A673 (cell line): ENCODE measurements at regions not wholly inside any gene's neighbourhood (a gene's known extent, or its start where the extent isn't known, plus 50 kb on each side); places are given as distances from the start of the nearest gene placed in this dataset.

Source experiments
- CTCF ChIP-seq: fragments of 300-800, 200-600 bp; sonication (generic); conservative IDR thresholded peaks from 2 replicates; pipeline ENCODE4 v1.5.1; 2017; ENCODE audit warnings: low read depth, mild to moderate bottlenecking, antibody characterized with exemption, low read length, moderate library complexity, mixed read lengths
- EZH2 ChIP-seq: fragments of 200-600 bp; sonication (generic); IDR thresholded peaks from 2 replicates; pipeline ENCODE4 v1.6.1; 2017; ENCODE audit warnings: borderline replicate concordance, low read depth, mild to moderate bottlenecking, mixed read lengths, antibody characterized with exemption, low read length; ENCODE audit not compliant: poor library complexity, severe bottlenecking

GRCh38 chr4:57445686-57446085 is 335.5 kb upstream of the IGFBP7 start:
- TF ChIP-seq CTCF (no peak), EZH2 (no peak)
